HCT116 (cell line): ENCODE measurements at regions not wholly inside any gene's neighbourhood (a gene's known extent, or its start where the extent isn't known, plus 50 kb on each side); places are given as distances from the start of the nearest gene placed in this dataset.

ENCODE experiments used
- ATAC-seq: fragments of 200-7000 bp; cut with Tn5 transposase; 2 replicates; pipeline ENCODE4 v1.9.1; 2020; ENCODE audit warnings: mild to moderate bottlenecking, moderate library complexity
- BruUV-seq: library from RNA; stranded (reverse); fragments of 400-500 nt; replicated peaks from 2 replicates; lab custom pipeline; 2021; lab: Mats Ljungman, UMichigan
- CTCF ChIA-PET: fragments of 300-600 bp; sonication (Branson Sonifier 250); formaldehyde crosslinking; loops from one replicate; lab custom pipeline; 2021; ENCODE audit warnings: antibody characterized with exemption; lab: Charles Lee
- POLR2A ChIA-PET: fragments of 300-600, 350-600 bp; sonication (Branson Sonifier 250); formaldehyde crosslinking; loops from one replicate; lab custom pipeline; 2021; ENCODE audit warnings: antibody characterized with exemption; lab: Charles Lee
- RAD21 ChIA-PET, 2 experiments: fragments of 300-600 bp; sonication (Branson Sonifier 250); formaldehyde crosslinking; loops; one replicate each; lab custom pipeline; 2023; ENCODE audit warnings: low total read pairs in 2 of 2; ENCODE audit not compliant: uncharacterized antibody in 2 of 2, unreplicated experiment in 2 of 2, low non-redundant PET in 1 of 2; lab: Charles Lee
- DNase-seq: peaks from one replicate; pipeline ENCODE4 v3.0.0-alpha.2; 2010; ENCODE audit warnings: low read depth, low spot score
- H2AFZ ChIP-seq: fragments of 200-600 bp; shearing (Covaris generic), sonication (generic); 2 replicates; pipeline ENCODE4 v1.6.1; 2017; ENCODE audit warnings: low read depth, mixed run types, mixed read lengths, antibody characterized with exemption, low read length; ENCODE audit not compliant: poor library complexity, severe bottlenecking
- H3K27ac ChIP-seq: 2 replicates; pipeline ENCODE4 v1.5.1; 2012; ENCODE audit warnings: low read depth, low read length
- H3K27me3 ChIP-seq: fragments of 200-600 bp; sonication (generic); 2 replicates; pipeline ENCODE4 v1.6.1; 2016; ENCODE audit warnings: mixed run types, low read length, mixed read lengths; ENCODE audit not compliant: insufficient read depth
- H3K36me3 ChIP-seq, 2 experiments: fragments of 200-500 bp in 1 of 2; fragments of 200-600 bp in 1 of 2; sonication (Bioruptor generic) in 1 of 2; sonication (generic) in 1 of 2; 2 replicates each; pipeline versions ENCODE4 v1.5.1 to v1.6.1; 2014 to 2016; ENCODE audit warnings: low read length in 2 of 2, inconsistent platforms in 1 of 2, mixed read lengths in 1 of 2, mixed run types in 1 of 2; ENCODE audit not compliant: insufficient read depth in 2 of 2, control insufficient read depth in 1 of 2
- H3K4me1 ChIP-seq, 2 experiments: fragments of 200-600 bp in 1 of 2; sonication (generic) in 1 of 2; 2 replicates each; pipeline versions ENCODE4 v1.5.1 to v1.6.1; 2012 to 2017; ENCODE audit warnings: low read length in 2 of 2, inconsistent platforms in 1 of 2, mild to moderate bottlenecking in 1 of 2, mixed read lengths in 1 of 2, mixed run types in 1 of 2, moderate library complexity in 1 of 2; ENCODE audit not compliant: insufficient read depth in 2 of 2, control insufficient read depth in 1 of 2
- H3K4me2 ChIP-seq: fragments of 200-600 bp; sonication (generic); 2 replicates; pipeline ENCODE4 v1.6.1; 2017; ENCODE audit warnings: mixed run types, low read length, mixed read lengths
- H3K4me3 ChIP-seq, 2 experiments: fragments of 200-600 bp in 1 of 2; sonication (generic) in 1 of 2; replicated peaks in 1 of 2; 2 replicates each; pipeline ENCODE4 v1.5.1; 2011 to 2016; ENCODE audit warnings: low read length in 2 of 2, control low read depth in 1 of 2, low read depth in 1 of 2, mild to moderate bottlenecking in 1 of 2, mixed read lengths in 1 of 2, mixed run types in 1 of 2
- H3K79me2 ChIP-seq: fragments of 200-600 bp; sonication (generic); 2 replicates; pipeline ENCODE4 v1.6.1; 2017; ENCODE audit warnings: mild to moderate bottlenecking, mixed run types, low read length, moderate library complexity, mixed read lengths; ENCODE audit not compliant: insufficient read depth
- H3K9ac ChIP-seq: fragments of 200-600 bp; sonication (generic); 2 replicates; pipeline ENCODE4 v1.6.1; 2016; ENCODE audit warnings: low read length, mixed read lengths
- H3K9me2 ChIP-seq: fragments of 200-600 bp; sonication (generic), shearing (Covaris generic); 2 replicates; pipeline ENCODE4 v1.6.1; 2017; ENCODE audit warnings: mixed run types, mild to moderate bottlenecking, moderate library complexity; ENCODE audit not compliant: insufficient read depth
- H3K9me3 ChIP-seq, 2 experiments: fragments of 200-500 bp in 1 of 2; fragments of 200-600 bp in 1 of 2; sonication (Bioruptor generic) in 1 of 2; sonication (generic) in 1 of 2; 2 replicates each; pipeline ENCODE4 v1.6.1; 2014 to 2017; ENCODE audit warnings: low read length in 2 of 2, mixed read lengths in 2 of 2, inconsistent platforms in 1 of 2, low read depth in 1 of 2, mild to moderate bottlenecking in 1 of 2, mixed run types in 1 of 2, moderate library complexity in 1 of 2; ENCODE audit not compliant: control insufficient read depth in 1 of 2, insufficient read depth in 1 of 2
- H4K20me1 ChIP-seq: fragments of 200-600 bp; sonication (generic), shearing (Covaris generic); 2 replicates; pipeline ENCODE4 v1.6.1; 2017; ENCODE audit warnings: mixed run types, mild to moderate bottlenecking, moderate library complexity; ENCODE audit not compliant: insufficient read depth
- RAD21 ChIP-seq: IDR thresholded peaks from 2 replicates; pipeline ENCODE4 v1.6.1; 2012; ENCODE audit warnings: low read depth, mild to moderate bottlenecking
- SIN3A ChIP-seq: IDR thresholded peaks from 2 replicates; pipeline ENCODE4 v1.6.1; 2012; ENCODE audit warnings: low read depth
- ZFX ChIP-seq: fragments of 450-650 bp; IDR thresholded peaks from 2 replicates; pipeline ENCODE4 v1.6.1; 2017
- intact Hi-C: fragments of 100-400 bp; cut with micrococcal nuclease; formaldehyde crosslinking; loops from 2 replicates; pipeline ENCODE4 v1.10.0; 2022

DNA sequence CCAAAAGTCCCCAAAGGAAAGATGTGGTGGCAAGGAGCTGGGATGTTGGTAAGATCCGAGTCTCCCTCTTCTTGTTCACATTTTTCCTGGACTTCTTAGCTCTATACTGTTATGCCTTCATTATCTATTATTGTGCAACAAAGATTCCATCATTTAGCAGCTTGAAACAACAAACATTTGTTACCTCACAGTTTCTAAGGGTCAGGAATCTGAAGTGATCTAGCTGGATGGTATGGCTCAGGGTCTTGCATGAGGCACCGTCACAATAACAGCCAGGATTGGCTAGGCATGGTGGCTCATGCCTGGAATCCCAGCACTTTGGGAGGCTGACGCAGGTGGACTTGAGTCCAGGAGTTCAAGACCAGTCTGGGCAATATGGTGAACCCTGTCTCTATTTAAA, 51.1 kb upstream of the KRAS start:
- TF ChIP-seq ZFX (no peak), SIN3A (no peak), RAD21 (no peak)
- POLR2A ChIA-PET, result no interaction called here
- Histone ChIP-seq H3K4me1 (no peaks in the 10 kb centered on the region), H3K4me3 (no peak overlapping the region), H3K9me3 (no peaks in the 10 kb centered on the region), H3K27me3 (no peaks in the 10 kb centered on the region), H3K36me3 (no peaks in the 10 kb centered on the region), H3K27ac (no peak overlapping the region), H4K20me1 (no peaks in the 10 kb centered on the region), H3K9ac (no peak overlapping the region), H3K79me2 (no peaks in the 10 kb centered on the region), H3K4me2 (no peak overlapping the region), H2AFZ (no peak overlapping the region), H3K9me2 (no peaks in the 10 kb centered on the region)
- CTCF ChIA-PET, result no interaction called here
- intact Hi-C loops, result no loop called here
- no peak for DNase-seq
- RAD21 ChIA-PET, result no interaction called here
- ATAC-seq, result no peak
- BruUV-seq, result no TSS peak
